A673 (cell line): ENCODE measurements at regions not wholly inside any gene's neighbourhood (a gene's known extent, or its start where the extent isn't known, plus 50 kb on each side); places are given as distances from the start of the nearest gene placed in this dataset.

ENCODE experiments used
- BruUV-seq: library from RNA; stranded (reverse); fragments of 400-500 nt; replicated peaks from 2 replicates; lab custom pipeline; 2021; lab: Mats Ljungman, UMichigan
- CTCF ChIA-PET: fragments of 300-600 bp; sonication (Branson Sonifier 250); formaldehyde crosslinking; loops from one replicate; lab custom pipeline; 2022; ENCODE audit warnings: antibody characterized with exemption; lab: Charles Lee
- POLR2A ChIA-PET: fragments of 300-600 bp; sonication (Branson Sonifier 250); formaldehyde crosslinking; loops from one replicate; lab custom pipeline; 2022; ENCODE audit warnings: antibody characterized with exemption; ENCODE audit not compliant: low non-redundant PET; lab: Charles Lee
- DNase-seq: peaks from one replicate; pipeline ENCODE4 v3.0.0-alpha.2; 2015; ENCODE audit warnings: low spot score
- H3K27ac ChIP-seq: fragments of 200-600 bp; sonication (generic); 2 replicates; pipeline ENCODE4 v1.5.1; 2016; ENCODE audit warnings: mixed run types, low read depth, mild to moderate bottlenecking, mixed read lengths, antibody characterized with exemption, low read length; ENCODE audit not compliant: poor library complexity, severe bottlenecking
- H3K27me3 ChIP-seq: fragments of 200-600 bp; sonication (generic); replicated peaks from 2 replicates; pipeline ENCODE4 v1.6.1; 2017; ENCODE audit warnings: mixed run types, low read depth, mild to moderate bottlenecking, mixed read lengths, antibody characterized with exemption, low read length; ENCODE audit not compliant: insufficient read depth, poor library complexity
- H3K36me3 ChIP-seq: fragments of 200-600 bp; sonication (generic); 2 replicates; pipeline ENCODE4 v1.6.1; 2016; ENCODE audit warnings: mixed run types, mild to moderate bottlenecking, mixed read lengths, antibody characterized with exemption, low read length; ENCODE audit not compliant: insufficient read depth, poor library complexity, severe bottlenecking
- H3K4me1 ChIP-seq: fragments of 200-600 bp; sonication (generic); 2 replicates; pipeline ENCODE4 v1.6.1; 2017; ENCODE audit warnings: mixed run types, mild to moderate bottlenecking, mixed read lengths, antibody characterized with exemption, low read length; ENCODE audit not compliant: insufficient read depth, poor library complexity, severe bottlenecking
- H3K4me3 ChIP-seq: fragments of 200-600 bp; sonication (generic); 2 replicates; pipeline ENCODE4 v1.5.1; 2016; ENCODE audit warnings: low read depth, mixed run types, mild to moderate bottlenecking, mixed read lengths, low read length; ENCODE audit not compliant: poor library complexity, severe bottlenecking
- H3K9me3 ChIP-seq: fragments of 200-600 bp; sonication (generic); 2 replicates; pipeline ENCODE4 v1.6.1; 2016; ENCODE audit warnings: mixed run types, low read depth, mild to moderate bottlenecking, mixed read lengths, antibody characterized with exemption, low read length; ENCODE audit not compliant: poor library complexity, severe bottlenecking
- CTCF ChIP-seq: fragments of 300-800, 200-600 bp; sonication (generic); conservative IDR thresholded peaks from 2 replicates; pipeline ENCODE4 v1.5.1; 2017; ENCODE audit warnings: low read depth, mild to moderate bottlenecking, antibody characterized with exemption, low read length, moderate library complexity, mixed read lengths
- EZH2 ChIP-seq: fragments of 200-600 bp; sonication (generic); IDR thresholded peaks from 2 replicates; pipeline ENCODE4 v1.6.1; 2017; ENCODE audit warnings: borderline replicate concordance, low read depth, mild to moderate bottlenecking, mixed read lengths, antibody characterized with exemption, low read length; ENCODE audit not compliant: poor library complexity, severe bottlenecking
- intact Hi-C: fragments of 100-400 bp; cut with micrococcal nuclease; formaldehyde crosslinking; loops from one replicate; pipeline ENCODE4 v1.10.0; 2022; ENCODE audit not compliant: unreplicated experiment

GRCh38 chr15:23760024-23760423 lies 72.9 kb upstream of the NDN start:
- H3K27ac ChIP-seq, result no peak overlapping the region
- no peaks in the 10 kb centered on the region for H3K27me3 ChIP-seq
- H3K4me1 ChIP-seq, result no peaks in the 10 kb centered on the region
- intact Hi-C loops, result no loop called here
- no TSS peak for BruUV-seq
- no peak overlapping the region for H3K4me3 ChIP-seq
- CTCF ChIA-PET, result no interaction called here
- no peaks in the 10 kb centered on the region for H3K36me3 ChIP-seq
- POLR2A ChIA-PET, result no interaction called here
- H3K9me3 ChIP-seq, result peaks cover 41% of the 10 kb centered on the region
- no peak for TF ChIP-seq EZH2
- no peak for DNase-seq

GRCh38 chr15:23761386-23761785 lies 74.3 kb upstream of the NDN start:
- no peak overlapping the region for H3K4me3 ChIP-seq
- intact Hi-C loops, result no loop called here
- no peaks in the 10 kb centered on the region for H3K36me3 ChIP-seq
- H3K4me1 ChIP-seq, result no peaks in the 10 kb centered on the region
- TF ChIP-seq EZH2 (no peak), CTCF (no peak)
- H3K27me3 ChIP-seq, result no peaks in the 10 kb centered on the region
- DNase-seq, result no peak
- POLR2A ChIA-PET, result no interaction called here
- peaks cover 41% of the 10 kb centered on the region for H3K9me3 ChIP-seq
- H3K27ac ChIP-seq, result no peak overlapping the region
- BruUV-seq, result no TSS peak
- CTCF ChIA-PET, result no interaction called here

GRCh38 chr15:23762026-23762425 lies 74.9 kb upstream of the NDN start:
- H3K36me3 ChIP-seq, result no peaks in the 10 kb centered on the region
- no peaks in the 10 kb centered on the region for H3K4me1 ChIP-seq
- no peak for DNase-seq
- intact Hi-C loops, result no loop called here
- peaks cover 41% of the 10 kb centered on the region for H3K9me3 ChIP-seq
- no peak overlapping the region for H3K27ac ChIP-seq
- ChIA-PET CTCF (no interaction called here), POLR2A (no interaction called here)
- no TSS peak for BruUV-seq
- TF ChIP-seq CTCF, result no peak
- TF ChIP-seq EZH2, result no peak
- H3K27me3 ChIP-seq, result no peaks in the 10 kb centered on the region
- H3K4me3 ChIP-seq, result no peak overlapping the region

- Histone ChIP-seq H3K9me3 (peaks cover 41% of the 10 kb centered on the region), H3K36me3 (no peaks in the 10 kb centered on the region), H3K27ac (no peak overlapping the region), H3K4me3 (no peak overlapping the region), H3K27me3 (no peaks in the 10 kb centered on the region), H3K4me1 (no peaks in the 10 kb centered on the region)
- DNase-seq, result no peak
- CTCF ChIA-PET, result no interaction called here
- POLR2A ChIA-PET, result no interaction called here
- no TSS peak for BruUV-seq
- no peak for TF ChIP-seq CTCF
- no peak for TF ChIP-seq EZH2
- intact Hi-C loops, result no loop called here
These were observed 75.9 kb upstream of the NDN start for GRCh38 chr15:23763021-23763420.
